Smooth muscle cell (in vitro differentiated cells): ENCODE measurements at regions not wholly inside any gene's neighbourhood (a gene's known extent, or its start where the extent isn't known, plus 50 kb on each side); places are given as distances from the start of the nearest gene placed in this dataset.

Experiments used
- DNase-seq: peaks from one replicate; lab custom pipeline; 2025; ENCODE audit not compliant: unreplicated experiment; lab: John Stamatoyannopoulos, UW
- H2AFZ ChIP-seq: fragments of 200-600 bp; sonication (generic); 2 replicates; pipeline ENCODE4 v1.6.0; 2016; ENCODE audit warnings: antibody characterized with exemption, low read depth, mild to moderate bottlenecking
- H3F3A ChIP-seq: fragments of 200-600 bp; sonication (generic); 2 replicates; pipeline ENCODE4 v1.6.0; 2017; ENCODE audit warnings: antibody characterized with exemption, low read depth
- H3K27ac ChIP-seq: fragments of 200-600 bp; sonication (generic); 2 replicates; pipeline ENCODE4 v1.5.1; 2016; ENCODE audit warnings: low read depth, mild to moderate bottlenecking
- H3K27me3 ChIP-seq: fragments of 200-600 bp; sonication (generic); 2 replicates; pipeline ENCODE4 v1.6.1; 2016; ENCODE audit warnings: low read depth, mild to moderate bottlenecking
- H3K36me3 ChIP-seq: fragments of 200-600 bp; sonication (generic); 2 replicates; pipeline ENCODE4 v1.5.1; 2016; ENCODE audit warnings: low read depth
- H3K4me1 ChIP-seq: fragments of 200-600 bp; sonication (generic); 2 replicates; pipeline ENCODE4 v1.5.1; 2016; ENCODE audit warnings: low read depth
- H3K4me2 ChIP-seq: fragments of 200-600 bp; sonication (generic); 2 replicates; pipeline ENCODE4 v1.6.0; 2016; ENCODE audit warnings: mild to moderate bottlenecking
- H3K4me3 ChIP-seq: fragments of 200-600 bp; sonication (generic); 2 replicates; pipeline ENCODE4 v1.5.1; 2016; ENCODE audit warnings: mild to moderate bottlenecking
- H3K79me2 ChIP-seq: fragments of 200-600 bp; sonication (generic); 2 replicates; pipeline ENCODE4 v1.6.0; 2016; ENCODE audit warnings: low read depth, mild to moderate bottlenecking
- H3K9ac ChIP-seq: fragments of 200-600 bp; sonication (generic); 2 replicates; pipeline ENCODE4 v1.6.0; 2016; ENCODE audit warnings: low read depth
- H3K9me3 ChIP-seq: fragments of 200-600 bp; sonication (generic); replicated peaks from 2 replicates; pipeline ENCODE4 v1.5.1; 2016; ENCODE audit warnings: low read depth
- H4K20me1 ChIP-seq: fragments of 200-600 bp; sonication (generic); 2 replicates; pipeline ENCODE4 v1.6.0; 2016; ENCODE audit warnings: low read depth
- WGBS: methylation state at CpG from one replicate; pipeline ENCODE4 v1.1.7; 2016; ENCODE audit warnings: low lambda C conversion rate; 5-methylcytosine and 5-hydroxymethylcytosine counted together
- TF ChIP-seq, protein P1 (sequence below): fragments of 200-600 bp; sonication (generic); IDR thresholded peaks from 2 replicates; pipeline ENCODE4 v1.5.1; 2017; ENCODE audit warnings: borderline replicate concordance, mild to moderate bottlenecking, antibody characterized with exemption; ENCODE audit not compliant: insufficient read depth, poor library complexity, severe bottlenecking

DNA sequence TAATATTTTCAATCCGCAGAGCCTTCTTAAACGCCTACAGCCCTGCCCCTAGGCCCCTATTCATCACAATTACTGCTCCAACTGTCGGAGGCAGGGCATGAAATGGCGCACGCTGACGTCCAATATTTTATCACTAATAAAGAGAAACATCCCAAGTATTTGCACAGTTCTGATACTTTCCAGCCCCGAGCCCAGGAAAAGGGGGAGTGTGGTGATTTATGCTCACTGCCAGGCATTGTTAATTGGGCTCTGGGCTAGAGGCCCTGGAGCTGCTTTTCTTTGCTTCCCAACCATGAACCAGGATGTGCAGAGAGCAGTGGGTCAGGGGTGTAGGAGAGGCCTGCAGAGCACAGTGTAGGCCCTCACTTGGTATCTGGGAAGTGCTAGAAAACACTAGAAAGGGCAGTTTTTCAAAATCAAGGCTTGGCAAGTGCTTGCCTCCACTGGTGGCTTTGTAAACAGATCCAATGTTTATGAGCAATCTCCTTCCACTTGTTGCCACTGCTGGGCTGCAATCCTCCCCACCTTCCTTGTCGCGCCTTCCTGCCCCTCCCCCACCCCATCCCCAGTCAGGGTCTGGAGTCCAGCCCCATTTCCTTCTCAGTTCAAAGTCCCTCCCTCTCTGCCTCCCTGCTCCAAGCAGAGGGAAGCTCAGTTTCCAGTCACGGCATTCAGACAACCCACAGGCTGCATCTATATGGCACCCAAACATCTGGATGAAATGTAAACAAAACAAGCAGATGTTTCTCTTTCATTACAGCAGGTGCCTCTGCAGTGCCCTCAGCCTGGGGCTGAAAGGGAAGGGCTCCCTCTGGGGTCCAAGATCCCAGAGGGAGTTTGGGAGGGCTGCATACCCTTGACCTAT lies 83.9 kb upstream of the PKDCC start:
- 25% methylated on average over 10 of the region's 10 CpGs for WGBS

DNA sequence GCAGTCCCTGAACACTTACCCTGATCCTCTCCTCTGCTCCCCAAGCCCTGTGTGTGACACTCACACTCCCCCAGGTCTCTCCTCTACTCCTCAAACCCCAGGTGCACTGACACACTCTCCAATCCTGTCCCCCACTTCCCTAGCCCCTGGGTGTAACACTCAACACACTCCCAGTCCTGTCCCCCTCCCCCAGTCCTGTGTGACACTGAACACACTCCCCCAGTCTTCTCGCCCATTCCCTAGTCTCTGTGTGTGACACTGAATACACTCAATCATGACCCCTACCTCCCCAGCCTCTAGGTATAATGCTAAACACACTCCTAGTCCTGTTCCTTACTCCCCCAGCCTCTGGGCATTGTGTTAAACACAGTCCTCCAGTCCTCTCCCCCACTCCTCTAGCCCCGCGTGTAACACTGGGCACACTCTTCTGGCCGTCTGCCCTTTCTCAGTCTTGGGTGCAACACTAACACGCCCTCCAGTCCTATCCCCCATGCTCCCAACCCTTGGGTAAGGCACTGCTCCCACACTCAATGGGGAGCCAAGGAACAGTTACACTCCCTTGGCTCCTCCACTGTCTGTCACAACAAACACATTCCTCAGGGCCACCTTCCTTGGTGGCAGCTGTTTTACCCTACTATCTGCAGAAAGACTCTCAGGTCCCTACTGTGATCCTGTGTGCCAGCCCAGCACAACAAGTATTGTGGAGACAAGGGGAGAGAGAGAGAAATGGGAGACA lies 82.5 kb upstream of the PKDCC start:
- H3K27ac ChIP-seq = peak overlapping the region; percentile 90
- H2AFZ ChIP-seq = no peak overlapping the region
- H3K4me2 ChIP-seq = peak overlapping the region; percentile 71
- H3K27me3 ChIP-seq = no peaks in the 10 kb centered on the region
- H3K9ac ChIP-seq = peak overlapping the region; percentile 76
- H4K20me1 ChIP-seq = no peaks in the 10 kb centered on the region
- no peaks in the 10 kb centered on the region for H3K79me2 ChIP-seq
- H3K9me3 ChIP-seq = no peaks in the 10 kb centered on the region
- H3K36me3 ChIP-seq = no peaks in the 10 kb centered on the region
- 93% methylated on average over 5 of the region's 5 CpGs for WGBS
- peaks cover 36% of the 10 kb centered on the region for H3K4me1 ChIP-seq
- no peak for DNase-seq
- peaks cover 15% of the 10 kb centered on the region for H3F3A ChIP-seq
- H3K4me3 ChIP-seq = no peak overlapping the region
- TF ChIP-seq, protein P1, sequence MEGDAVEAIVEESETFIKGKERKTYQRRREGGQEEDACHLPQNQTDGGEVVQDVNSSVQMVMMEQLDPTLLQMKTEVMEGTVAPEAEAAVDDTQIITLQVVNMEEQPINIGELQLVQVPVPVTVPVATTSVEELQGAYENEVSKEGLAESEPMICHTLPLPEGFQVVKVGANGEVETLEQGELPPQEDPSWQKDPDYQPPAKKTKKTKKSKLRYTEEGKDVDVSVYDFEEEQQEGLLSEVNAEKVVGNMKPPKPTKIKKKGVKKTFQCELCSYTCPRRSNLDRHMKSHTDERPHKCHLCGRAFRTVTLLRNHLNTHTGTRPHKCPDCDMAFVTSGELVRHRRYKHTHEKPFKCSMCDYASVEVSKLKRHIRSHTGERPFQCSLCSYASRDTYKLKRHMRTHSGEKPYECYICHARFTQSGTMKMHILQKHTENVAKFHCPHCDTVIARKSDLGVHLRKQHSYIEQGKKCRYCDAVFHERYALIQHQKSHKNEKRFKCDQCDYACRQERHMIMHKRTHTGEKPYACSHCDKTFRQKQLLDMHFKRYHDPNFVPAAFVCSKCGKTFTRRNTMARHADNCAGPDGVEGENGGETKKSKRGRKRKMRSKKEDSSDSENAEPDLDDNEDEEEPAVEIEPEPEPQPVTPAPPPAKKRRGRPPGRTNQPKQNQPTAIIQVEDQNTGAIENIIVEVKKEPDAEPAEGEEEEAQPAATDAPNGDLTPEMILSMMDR = no peak

More for the DNA sequence above, 83.9 kb upstream of the PKDCC start:
- Histone ChIP-seq H3K4me1 (peaks cover 38% of the 10 kb centered on the region), H3K4me3 (no peak overlapping the region), H2AFZ (peak overlapping the region; percentile 44), H3F3A (peaks cover 15% of the 10 kb centered on the region), H3K36me3 (no peaks in the 10 kb centered on the region), H3K9ac (no peak overlapping the region), H3K79me2 (no peaks in the 10 kb centered on the region), H3K9me3 (no peaks in the 10 kb centered on the region), H3K27me3 (no peaks in the 10 kb centered on the region), H4K20me1 (no peaks in the 10 kb centered on the region), H3K27ac (peak overlapping the region; percentile 34), H3K4me2 (peak overlapping the region; percentile 1)
- TF ChIP-seq, protein P1 = no peak
- DNase-seq = no peak

DNA sequence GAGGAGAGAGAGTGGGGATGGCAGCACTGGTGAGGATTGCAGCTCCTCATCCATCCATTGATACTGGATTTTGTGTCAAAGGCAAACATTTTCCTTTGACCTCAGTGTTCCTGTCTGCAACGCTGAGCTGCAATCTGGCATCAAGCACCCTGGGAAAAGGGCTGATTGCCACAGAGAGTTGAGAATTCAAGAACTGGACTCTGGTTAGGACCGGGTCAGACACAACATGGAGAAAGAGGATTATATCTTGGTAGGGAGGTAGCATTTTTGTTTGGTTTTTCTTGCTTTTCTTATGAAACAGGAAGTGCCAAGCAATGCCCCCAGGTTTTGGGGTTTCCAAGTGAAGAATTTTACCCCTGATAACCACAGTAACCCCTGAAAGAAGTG lies 81.9 kb upstream of the PKDCC start:
- H3K4me3 ChIP-seq = no peak overlapping the region
- no peaks in the 10 kb centered on the region for H3K9me3 ChIP-seq
- H3K79me2 ChIP-seq = no peaks in the 10 kb centered on the region
- H3K27ac ChIP-seq = peak overlapping the region; percentile 90
- peaks cover 15% of the 10 kb centered on the region for H3F3A ChIP-seq
- H3K36me3 ChIP-seq = no peaks in the 10 kb centered on the region
- WGBS = 89% methylated on average over 2 of the region's 2 CpGs
- H3K27me3 ChIP-seq = no peaks in the 10 kb centered on the region
- peak overlapping the region; percentile 76 for H3K9ac ChIP-seq
- TF ChIP-seq, protein P1 = no peak
- H2AFZ ChIP-seq = peak overlapping the region; percentile 40
- DNase-seq = no peak
- no peaks in the 10 kb centered on the region for H4K20me1 ChIP-seq
- peaks cover 33% of the 10 kb centered on the region for H3K4me1 ChIP-seq
- peak overlapping the region; percentile 71 for H3K4me2 ChIP-seq
